Urothelium cell line (cell line): ENCODE measurements at regions not wholly inside any gene's neighbourhood (a gene's known extent, or its start where the extent isn't known, plus 50 kb on each side); places are given as distances from the start of the nearest gene placed in this dataset.
"Not testable (repeated sequence)": the region's sequence is repeated elsewhere in the genome, so short reads cannot be mapped to it uniquely, and the experiment has no call there.

Experiments
- DNase-seq: peaks from one replicate; pipeline ENCODE4 v3.0.0; 2011; ENCODE audit warnings: low spot score, mixed read lengths
- FAIRE-seq: peaks from 2 replicates; lab custom pipeline; 2011; peaks lifted over from hg19 to GRCh38; lab: Jason Lieb, UNC

DNA sequence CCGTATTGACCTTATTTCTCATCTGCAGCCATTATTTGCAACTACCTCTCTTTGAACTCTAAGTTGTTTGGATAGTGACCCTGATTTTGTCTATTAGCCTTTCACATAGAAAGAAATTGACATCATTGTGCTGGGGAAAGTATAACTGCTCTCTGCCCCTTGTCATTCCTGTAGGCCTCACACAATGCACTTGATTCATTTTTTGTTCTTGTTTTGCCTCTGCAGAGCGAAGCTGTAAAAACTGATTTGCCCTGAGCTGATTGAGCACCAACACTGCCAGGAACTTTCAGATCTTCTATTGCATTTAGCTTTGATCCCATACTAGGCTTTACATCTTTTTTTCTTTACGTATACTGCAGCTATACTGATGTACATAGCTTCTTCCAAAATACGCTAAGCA is 167.2 kb upstream of the PTBP2 start:
- DNase-seq = no peak
- no peak for FAIRE-seq

DNA sequence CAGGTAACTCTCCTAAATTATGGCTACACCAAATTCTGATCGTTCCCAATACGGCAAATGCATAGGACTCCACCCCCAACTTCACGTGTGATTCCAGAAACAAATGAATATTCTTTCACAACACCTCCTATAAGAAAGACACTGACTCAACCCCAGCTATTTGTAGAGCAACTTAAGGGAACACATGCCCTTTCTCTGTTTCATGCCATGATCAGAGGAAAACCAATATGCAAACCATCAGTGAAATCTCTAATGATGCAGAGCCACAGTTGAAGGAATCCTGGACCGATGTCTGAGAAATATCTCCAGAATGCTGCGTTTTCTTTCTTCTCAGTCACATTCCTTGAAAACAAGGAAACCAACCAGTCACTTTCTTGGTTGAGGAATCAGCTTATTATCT is 164.2 kb upstream of the PTBP2 start:
- no peak for FAIRE-seq
- no peak for DNase-seq

DNA sequence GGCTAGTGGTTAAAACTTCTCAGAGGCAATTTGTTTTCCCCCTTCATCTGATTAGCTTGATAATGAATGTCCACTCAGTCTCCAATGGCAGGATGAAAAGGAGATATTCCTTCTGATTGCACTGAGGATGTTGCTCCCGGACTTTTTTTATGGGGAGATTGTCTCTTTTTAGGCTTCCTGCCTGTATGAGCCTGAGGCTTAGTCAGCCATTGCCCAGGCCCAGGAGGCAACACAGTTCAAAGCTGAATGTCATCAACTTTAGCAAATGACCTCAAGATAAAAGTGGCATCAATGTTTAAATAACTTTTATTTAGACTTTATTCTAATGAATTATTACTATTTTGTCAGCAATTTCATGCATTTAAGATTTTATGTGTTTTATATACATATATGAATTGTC is 162.9 kb upstream of the PTBP2 start:
- FAIRE-seq (no peak), DNase-seq (no peak)

DNA sequence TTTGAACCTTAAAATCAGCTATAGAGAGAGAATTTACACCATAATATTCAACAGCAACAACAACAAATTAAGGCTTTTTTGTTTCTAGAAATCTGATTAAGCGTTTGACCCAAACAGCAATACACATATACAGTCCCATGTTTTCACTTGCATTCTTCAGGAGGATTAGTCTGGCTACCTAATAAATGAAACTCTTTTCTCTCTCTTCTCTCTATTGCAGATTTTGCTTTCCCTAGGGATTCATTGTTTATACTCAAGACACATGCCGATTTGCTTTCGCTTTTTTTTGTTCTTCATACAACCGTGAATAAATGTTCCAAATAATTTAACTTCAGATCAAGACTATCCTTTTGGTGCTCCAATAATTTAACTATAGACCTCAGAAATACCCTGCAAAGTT is 162.4 kb upstream of the PTBP2 start:
- FAIRE-seq (no peak), DNase-seq (no peak)

DNA sequence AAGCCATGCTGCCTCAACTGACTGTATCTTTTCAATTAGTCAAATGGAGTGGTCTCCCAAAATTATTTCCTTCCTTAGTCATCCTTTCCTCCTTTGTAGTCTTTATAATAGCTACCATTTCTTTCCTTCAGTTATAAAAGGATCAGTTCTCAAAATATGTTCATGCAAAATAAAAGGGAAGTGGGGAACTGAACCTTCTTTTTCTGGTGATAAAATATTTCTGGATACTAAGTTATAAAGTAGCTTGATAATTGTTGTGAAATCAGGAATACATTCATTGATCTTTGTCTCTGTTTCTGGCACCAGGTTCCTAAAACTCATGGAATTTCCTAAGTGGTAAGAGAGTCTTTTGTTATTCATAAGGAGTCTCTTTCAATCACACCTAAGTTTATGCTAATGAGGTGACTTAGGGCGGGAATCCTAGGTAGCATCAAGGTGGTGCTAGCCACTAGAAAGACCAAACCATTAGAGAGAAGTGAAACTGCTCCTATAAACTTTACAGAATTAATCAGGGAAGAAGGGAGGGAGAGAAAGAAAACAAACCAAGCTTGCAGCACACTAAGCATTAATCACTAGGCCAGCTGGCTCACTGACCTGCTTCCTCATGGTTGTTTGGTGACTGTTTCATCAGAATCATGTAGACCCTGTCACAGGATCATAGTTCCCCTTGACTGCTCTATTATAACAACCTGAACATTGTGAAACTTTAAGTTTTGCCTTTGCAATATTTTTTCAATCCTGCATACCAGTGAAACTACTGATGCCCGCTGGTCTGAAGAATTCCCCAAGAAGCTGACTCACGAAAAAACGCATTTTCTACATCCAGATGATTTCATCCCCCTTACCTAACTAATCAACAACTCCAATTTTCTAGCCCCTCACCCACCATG is 161.6 kb upstream of the PTBP2 start:
- DNase-seq = no peak
- FAIRE-seq = no peak

DNA sequence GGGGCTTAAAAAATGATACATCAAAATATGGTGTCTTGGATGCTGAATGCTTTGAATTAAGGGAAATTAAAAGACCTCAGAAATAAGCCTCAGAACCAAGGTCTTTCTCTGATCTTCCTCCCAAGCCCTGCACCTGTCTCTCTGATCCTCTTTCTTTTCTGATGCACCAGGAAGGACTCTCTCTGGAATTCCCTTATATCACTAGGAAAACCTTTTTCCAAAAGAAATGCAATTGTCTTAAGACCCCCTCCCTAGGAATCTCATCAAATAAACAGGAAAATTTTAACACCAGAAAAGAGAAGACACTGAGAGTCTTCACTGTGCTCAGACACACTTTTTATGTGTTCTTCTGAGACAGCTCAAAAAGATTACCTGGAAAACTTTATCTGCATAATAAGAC is 159.5 kb upstream of the PTBP2 start:
- FAIRE-seq (no peak), DNase-seq (no peak)

DNA sequence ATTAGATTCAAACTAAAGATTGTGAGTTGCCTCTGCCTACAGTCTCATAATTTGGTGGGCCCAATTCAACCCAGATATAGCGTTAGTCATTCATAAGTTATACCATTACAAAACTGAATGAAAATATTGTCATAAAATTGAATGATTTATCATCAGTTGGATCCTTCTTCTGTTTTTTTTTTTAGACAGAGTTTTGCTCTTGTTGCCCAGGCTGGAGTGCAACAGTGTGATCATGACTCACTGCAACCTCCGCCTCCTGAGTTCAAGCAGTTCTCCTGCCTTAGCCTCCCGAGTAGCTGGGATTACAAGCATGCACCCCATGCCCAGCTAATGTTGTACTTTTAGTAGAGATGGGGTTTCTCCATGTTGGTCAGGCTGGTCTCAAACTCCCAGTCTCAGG is 157.2 kb upstream of the PTBP2 start:
- not testable (repeated sequence) for FAIRE-seq, DNase-seq

DNA sequence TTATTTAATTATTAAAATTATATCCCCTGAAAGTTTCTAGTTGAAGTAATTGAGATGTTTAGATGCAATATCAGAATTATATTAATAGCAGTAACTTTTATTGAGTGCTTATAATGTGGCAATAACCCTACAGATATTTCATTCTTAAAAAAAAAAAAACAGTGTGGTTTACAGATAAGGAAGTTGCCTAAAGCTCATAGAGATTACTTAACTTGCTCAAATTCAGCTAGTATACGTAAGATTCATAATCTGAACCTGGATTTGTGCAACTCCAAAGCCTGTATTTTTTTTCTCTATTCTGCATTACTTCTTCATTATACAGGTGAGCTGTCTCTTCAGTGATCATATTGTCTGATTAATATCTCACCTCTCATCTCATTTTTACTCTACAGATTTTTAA is 156.0 kb upstream of the PTBP2 start:
- FAIRE-seq (no peak), DNase-seq (no peak)

DNA sequence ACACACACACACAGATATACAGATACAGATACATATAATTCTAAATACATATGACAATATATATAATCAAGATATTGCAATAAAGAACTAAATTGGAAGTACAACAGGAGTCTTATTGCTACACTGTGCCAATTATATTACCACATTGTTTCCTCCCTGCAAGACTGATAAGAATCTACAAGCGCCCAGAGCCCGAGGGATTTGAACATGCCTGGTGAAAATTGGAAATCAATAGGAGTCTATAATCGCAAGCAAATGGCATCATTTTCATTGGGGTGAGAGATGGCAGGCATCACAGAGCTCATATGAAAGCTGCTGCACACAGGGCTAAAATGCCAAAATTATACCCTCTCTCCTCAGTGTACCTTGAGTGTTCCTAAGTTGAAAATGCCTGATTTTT is 152.9 kb upstream of the PTBP2 start:
- no peak for FAIRE-seq
- DNase-seq = no peak

DNA sequence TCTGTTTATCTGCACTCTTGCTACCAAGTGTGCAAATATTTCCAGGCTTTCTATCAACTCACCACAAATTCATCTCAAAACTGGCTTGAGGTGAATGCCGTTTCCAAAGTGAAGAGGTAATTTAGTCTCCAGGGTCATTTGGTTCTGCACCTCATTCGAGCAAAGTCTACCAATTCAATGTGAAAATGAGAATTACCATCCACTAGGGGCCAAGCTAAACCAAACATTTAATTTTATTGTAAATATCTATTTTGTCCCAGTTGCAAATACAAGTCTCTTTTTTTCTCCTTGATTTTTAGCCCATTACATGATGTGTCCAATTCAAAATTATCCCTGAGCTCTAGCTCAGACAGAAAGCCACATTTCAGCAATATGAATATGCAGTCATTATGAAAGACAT is 152.3 kb upstream of the PTBP2 start:
- DNase-seq = no peak
- FAIRE-seq = no peak

DNA sequence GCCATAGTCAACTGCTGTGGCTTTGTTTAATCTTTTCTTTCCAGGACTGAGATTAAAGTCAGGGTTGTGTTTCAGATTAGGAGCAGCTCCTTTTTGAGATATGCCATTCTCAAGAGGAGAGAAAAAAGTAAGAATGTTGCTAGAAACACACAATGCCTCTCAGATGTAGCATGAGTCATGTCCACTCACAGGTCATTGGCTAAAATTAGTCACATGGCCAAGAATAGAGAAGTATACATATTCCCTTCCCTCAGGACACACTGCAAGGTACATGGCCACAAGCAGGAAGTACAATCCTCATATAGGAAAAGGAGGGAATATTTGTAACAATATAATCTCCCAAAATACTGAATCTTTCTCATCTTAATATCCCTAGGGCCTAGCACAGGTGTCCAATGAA is 141.9 kb upstream of the PTBP2 start:
- FAIRE-seq = no peak
- DNase-seq = no peak

DNA sequence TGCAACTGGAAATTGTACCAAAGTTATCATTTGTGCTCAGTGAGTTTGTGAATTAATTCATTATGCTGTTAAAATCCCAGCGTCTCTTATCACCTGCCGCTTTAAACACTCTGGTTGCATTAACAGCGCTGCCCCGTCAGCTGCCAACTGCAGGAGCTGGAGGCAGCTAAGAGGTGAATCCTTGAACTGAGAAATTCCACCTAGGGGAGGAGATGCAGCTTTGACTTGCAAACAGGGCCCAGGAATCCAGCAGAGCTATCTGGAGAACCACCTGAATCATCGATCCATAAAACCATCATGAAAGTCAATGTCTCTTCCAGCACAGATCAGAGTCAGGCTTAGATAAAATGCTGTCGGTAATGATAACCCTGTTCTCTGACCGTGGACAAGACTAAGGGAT is 140.7 kb upstream of the PTBP2 start:
- no peak for FAIRE-seq
- no peak for DNase-seq

DNA sequence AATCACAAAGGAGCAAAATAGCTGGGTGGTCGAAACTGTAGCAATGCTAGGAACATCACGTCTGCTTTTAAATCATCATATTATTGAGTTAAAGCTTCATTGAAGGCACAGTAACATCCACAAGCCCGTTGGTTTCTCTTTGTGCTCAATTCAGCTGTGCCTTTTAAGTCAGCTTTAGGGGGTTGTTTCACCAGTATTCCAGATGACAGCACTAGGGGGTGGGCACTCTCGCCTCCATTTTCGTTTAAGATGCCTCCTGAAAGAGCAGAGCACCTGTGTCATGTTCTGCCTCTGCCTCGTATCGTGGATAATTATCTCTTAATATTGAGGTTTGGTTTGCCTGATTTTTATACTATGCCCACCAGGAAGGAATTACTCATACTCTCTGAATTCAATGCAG is 139.8 kb upstream of the PTBP2 start:
- no peak for FAIRE-seq
- no peak for DNase-seq

DNA sequence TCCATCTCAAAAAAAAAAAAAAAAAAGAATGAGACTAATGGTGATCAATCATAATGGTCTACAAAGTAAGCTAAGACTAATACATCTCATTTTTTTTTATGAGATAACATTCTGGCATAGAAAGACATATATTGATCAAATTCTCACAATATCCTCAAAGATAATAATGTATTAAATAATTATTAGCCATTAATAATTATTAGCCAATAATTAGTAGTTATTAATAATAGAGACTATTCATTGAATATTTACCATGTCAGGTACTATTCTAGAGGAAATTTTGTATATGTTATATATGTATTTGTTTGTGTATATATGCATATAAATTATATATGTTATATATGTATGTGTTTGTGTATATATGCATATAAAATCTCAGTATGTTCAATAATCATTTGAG is 137.7 kb upstream of the PTBP2 start:
- FAIRE-seq (no peak), DNase-seq (no peak)

DNA sequence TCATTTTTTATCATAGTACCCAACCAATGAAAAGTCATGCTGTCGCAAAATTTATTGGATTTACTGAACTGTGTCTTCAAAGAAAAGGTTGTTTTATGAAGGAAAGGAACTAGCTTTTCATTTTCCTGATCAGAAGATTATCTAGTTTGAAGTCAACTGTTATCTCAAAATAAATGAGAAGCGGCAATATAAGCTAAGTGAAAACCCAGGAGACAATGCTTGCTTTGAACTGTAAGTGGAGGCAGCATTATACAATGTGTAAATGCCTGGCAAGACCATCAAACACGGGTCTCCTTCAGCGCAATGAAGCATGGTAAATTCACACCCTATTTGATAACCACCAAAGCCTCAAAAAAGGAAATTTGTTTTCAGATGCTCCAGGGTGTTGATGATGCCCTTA is 134.4 kb upstream of the PTBP2 start:
- no peak for FAIRE-seq
- DNase-seq = no peak

DNA sequence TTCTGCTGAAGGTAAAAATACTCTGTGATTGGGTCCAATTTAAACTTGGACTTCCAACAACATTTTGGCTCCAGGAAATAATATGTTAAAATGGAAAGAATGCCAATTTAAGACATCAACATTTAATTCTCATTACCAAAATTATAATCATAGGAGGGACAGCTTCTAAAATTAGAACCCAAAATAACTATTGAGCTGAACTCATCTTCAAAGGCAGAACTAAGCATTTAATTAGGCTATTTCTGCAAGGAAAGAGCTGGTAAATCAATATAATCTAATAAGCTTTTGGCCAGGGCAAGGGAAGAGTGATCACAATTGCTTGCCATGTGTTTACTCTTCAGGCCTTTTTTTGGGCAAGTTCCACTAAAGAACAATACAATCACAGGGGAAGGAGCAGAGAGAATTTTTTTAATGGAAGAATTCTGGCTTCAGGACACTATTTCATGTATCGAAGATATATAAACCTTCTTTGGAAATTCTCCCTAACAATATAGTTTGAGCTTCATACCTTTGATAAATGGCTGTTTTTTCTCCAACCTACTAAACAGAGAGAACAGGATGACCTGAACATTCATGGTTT is 133.1 kb upstream of the PTBP2 start:
- DNase-seq (no peak), FAIRE-seq (no peak)

DNA sequence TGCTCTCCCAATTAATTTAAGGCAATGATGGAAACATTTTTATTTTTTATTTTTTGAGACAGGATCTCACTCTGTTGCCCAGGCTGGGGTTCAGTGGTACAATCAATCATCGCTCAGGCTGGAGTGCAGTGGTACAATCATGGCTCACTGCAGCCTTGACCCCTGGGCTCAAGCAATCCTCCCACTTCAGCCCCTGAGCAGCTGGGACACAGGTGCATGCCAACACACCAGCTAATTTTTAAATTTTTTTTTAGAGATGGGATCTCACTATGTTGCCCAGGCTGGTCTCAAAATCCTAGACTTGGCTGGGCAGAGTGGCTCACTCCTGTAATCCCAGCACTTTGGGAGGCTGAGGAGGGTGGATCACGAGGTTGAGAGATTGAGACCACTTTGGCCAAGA is 126.1 kb upstream of the PTBP2 start:
- not testable (repeated sequence) for FAIRE-seq

DNA sequence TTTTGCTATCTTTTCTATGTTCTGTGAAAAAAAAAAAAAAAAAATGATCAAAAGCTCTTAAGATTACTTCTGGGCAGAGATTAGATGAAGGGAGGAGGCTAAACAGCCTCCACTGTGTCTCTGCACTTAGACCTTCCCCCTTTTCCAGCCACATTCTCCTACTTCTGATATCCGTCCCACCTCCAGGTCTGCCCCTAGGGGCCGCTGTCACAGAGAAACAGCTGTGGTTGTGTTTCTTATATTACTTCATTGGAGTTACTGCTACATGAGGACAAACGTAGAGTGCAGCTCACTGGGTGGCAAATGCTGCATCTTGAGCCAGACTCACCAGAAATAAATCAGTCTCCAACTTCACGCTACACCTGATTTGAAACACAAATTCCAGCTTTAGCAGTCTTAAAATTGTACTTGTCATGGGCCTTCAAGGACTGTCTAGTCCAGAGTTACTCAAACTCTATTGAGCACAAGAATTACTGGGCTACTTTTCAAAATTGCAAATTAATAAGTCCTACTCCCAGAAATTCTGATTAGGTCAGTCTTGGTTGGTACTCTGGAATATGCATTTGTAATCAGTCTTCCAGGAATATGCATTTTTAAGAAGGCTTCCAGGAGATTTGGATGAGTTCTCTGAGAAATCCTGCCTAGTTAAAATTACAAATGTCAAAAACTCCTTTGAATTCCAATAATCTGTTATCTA is 125.2 kb upstream of the PTBP2 start:
- DNase-seq (peak; percentile 9), FAIRE-seq (no peak)

More for the DNA sequence above, 126.1 kb upstream of the PTBP2 start:
- not testable (repeated sequence) for DNase-seq

DNA sequence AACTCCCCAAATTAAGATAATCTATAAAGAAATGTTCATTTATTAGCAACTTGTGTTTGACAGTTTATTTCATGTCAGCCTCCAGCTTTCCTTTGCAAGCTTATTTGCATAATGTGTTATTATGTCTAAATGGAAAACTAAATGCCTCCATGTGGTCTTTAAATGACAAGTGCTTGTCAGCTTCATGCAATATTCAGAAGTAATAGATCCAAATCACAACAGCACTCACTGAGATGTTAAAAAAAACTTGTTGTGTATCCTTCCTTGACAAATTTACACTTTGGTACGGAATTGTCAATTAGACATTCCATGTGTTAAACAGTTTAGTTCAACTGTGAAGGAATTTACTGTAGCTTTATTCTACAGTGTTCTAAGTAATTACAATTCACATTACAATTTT is 124.4 kb upstream of the PTBP2 start:
- no peak for FAIRE-seq

DNA sequence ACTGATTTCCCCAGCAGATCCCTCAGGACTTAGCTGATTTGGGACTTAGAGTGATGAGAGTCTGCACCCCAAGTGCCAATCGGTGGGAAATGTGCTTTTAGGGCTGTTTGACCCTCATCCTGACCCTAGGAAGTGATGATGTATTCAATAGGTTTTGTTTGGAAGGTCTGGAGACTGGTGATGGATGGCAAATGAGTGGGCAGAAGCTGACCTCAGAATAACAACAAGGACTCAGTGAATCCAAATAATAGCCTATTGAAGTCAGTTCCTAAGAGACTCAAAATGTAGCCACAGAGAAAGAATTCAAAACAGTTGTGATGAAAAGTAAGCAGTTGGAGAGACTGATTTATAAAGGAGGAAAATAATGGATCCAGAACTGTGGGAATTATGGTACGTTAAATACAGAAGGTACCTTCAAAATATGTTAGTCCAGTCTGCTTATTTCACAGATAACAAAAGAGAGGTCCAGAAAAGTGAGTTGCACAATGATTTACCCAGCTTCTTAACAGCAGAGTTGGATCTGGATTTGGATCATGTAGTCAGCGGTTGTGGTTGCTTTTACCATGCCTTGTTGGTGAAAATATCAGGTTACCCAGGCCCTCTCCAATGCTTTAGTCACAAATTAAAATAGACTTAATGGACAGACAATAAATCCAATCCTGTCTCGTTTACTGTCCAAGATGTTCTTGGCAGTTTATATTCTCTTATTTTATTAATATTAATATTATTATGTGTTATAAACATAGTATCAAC is 123.0 kb upstream of the PTBP2 start:
- FAIRE-seq (no peak), DNase-seq (no peak)

More for the DNA sequence above, 124.4 kb upstream of the PTBP2 start:
- DNase-seq = no peak

DNA sequence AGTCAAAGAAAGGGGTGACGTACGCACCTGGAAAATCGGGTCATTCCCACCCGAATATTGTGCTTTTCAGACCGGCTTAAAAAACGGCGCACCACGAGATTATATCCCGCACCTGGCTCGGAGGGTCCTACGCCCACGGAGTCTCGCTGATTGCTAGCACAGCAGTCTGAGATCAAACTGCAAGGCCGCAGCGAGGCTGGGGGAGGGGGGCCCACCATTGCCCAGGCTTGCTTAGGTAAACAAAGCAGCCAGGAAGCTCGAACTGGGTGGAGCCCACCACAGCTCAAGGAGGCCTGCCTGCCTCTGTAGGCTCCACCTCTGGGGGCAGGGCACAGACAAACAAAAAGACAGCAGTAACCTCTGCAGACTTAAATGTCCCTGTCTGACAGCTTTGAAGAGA is 117.0 kb upstream of the PTBP2 start:
- not testable (repeated sequence) for FAIRE-seq, DNase-seq
